ENCODE measurements at regions not wholly inside any gene's neighbourhood (a gene's known extent, or its start where the extent isn't known, plus 50 kb on each side); places are given as distances from the start of the nearest gene placed in this dataset.

DNA sequence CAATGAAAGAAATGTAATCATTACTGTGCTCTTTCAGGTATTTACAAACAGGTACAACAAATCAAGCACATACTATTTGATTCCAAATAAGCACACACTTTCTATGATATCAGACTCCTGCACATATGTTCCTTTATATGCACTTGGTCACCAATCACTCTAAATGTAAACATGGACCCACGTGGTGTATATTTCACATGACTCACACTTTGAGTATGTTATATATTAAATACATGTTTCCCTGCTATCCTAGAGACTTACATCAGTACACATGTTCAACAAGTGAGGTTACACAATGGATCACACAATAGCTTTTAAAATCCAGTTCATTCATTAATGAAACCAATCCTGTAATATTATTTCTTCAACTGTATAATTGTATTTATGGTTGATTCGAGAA is 683.5 kb downstream of the NR2F2 start:
- CTCF ChIA-PET = no interaction called here
- no peak for TF ChIP-seq FOS (IDR thresholded peaks at IDR 0.05; ENCODE audit: borderline replicate concordance, insufficient read depth, low read length)
- no peak for TF ChIP-seq POLR2A (IDR thresholded peaks at IDR 0.05; ENCODE audit: low read depth, low read length)
- TF ChIP-seq, protein P1, sequence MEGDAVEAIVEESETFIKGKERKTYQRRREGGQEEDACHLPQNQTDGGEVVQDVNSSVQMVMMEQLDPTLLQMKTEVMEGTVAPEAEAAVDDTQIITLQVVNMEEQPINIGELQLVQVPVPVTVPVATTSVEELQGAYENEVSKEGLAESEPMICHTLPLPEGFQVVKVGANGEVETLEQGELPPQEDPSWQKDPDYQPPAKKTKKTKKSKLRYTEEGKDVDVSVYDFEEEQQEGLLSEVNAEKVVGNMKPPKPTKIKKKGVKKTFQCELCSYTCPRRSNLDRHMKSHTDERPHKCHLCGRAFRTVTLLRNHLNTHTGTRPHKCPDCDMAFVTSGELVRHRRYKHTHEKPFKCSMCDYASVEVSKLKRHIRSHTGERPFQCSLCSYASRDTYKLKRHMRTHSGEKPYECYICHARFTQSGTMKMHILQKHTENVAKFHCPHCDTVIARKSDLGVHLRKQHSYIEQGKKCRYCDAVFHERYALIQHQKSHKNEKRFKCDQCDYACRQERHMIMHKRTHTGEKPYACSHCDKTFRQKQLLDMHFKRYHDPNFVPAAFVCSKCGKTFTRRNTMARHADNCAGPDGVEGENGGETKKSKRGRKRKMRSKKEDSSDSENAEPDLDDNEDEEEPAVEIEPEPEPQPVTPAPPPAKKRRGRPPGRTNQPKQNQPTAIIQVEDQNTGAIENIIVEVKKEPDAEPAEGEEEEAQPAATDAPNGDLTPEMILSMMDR (IDR thresholded peaks at IDR 0.05; ENCODE audit: extremely low read depth in 1 of 2, insufficient read depth in 1 of 2, low read depth in 1 of 2, low read length in 2 of 2) = no peak
- no peak for TF ChIP-seq POLR2AphosphoS5 (IDR thresholded peaks at IDR 0.05; ENCODE audit: insufficient read depth, low read depth, low read length)
- TF ChIP-seq EZH2 (IDR thresholded peaks at IDR 0.05; ENCODE audit: borderline replicate concordance, low read depth, low read length, severe bottlenecking) = no peak
- TF ChIP-seq GATA2 (IDR thresholded peaks at IDR 0.05; ENCODE audit: insufficient read depth, insufficient read length, low read depth, low read length) = no peak
- no peak for TF ChIP-seq JUN (IDR thresholded peaks at IDR 0.05; ENCODE audit: borderline replicate concordance, insufficient read depth, insufficient read length, low read depth)
- TF ChIP-seq MYC (IDR thresholded peaks at IDR 0.05; ENCODE audit: low read depth, low read length) = no peak
- no TSS peak for BruUV-seq (replicated peaks)
- Histone ChIP-seq H3K36me3 (ENCODE audit: control insufficient read depth in 2 of 2, extremely low read depth in 1 of 2, insufficient read depth in 2 of 2, low read length in 2 of 2) (no peaks in the 10 kb centered on the region), H4K20me1 (replicated peaks; ENCODE audit: control insufficient read depth, extremely low read depth, insufficient read depth, low read length) (no peaks in the 10 kb centered on the region), H3K27ac (ENCODE audit: insufficient read depth, low read depth, low read length) (no peak overlapping the region), H3K9ac (replicated peaks; ENCODE audit: extremely low read depth, insufficient read depth, low read length) (no peak overlapping the region), H3K79me2 (ENCODE audit: control insufficient read depth, insufficient read depth, low read length) (no peaks in the 10 kb centered on the region), H3K9me3 (replicated peaks; ENCODE audit: control insufficient read depth, insufficient read depth, low read length) (no peaks in the 10 kb centered on the region), H3K4me3 (replicated peaks in 1 of 3; ENCODE audit: insufficient read depth in 1 of 3, low read depth in 1 of 3, low read length in 3 of 3) (no peak overlapping the region), H2AFZ (ENCODE audit: low read depth, low read length) (no peak overlapping the region), H3K4me2 (ENCODE audit: insufficient read depth, low read length) (no peak overlapping the region), H3K27me3 (ENCODE audit: control insufficient read depth in 2 of 2, insufficient read depth in 2 of 2, low read length in 2 of 2) (no peaks in the 10 kb centered on the region), H3K9me1 (replicated peaks; ENCODE audit: control insufficient read depth, extremely low read depth, insufficient read depth, low read length) (no peaks in the 10 kb centered on the region), H3K4me1 (ENCODE audit: control insufficient read depth, extremely low read depth, insufficient read depth, low read length) (no peaks in the 10 kb centered on the region)
- dilution Hi-C loops (cut with MboI; ENCODE audit: extremely low pct_ligation_motif_present, low sequenced_read_pairs) = no loop called here
- FAIRE-seq (no peak), DNase-seq (ENCODE audit: low read depth, low spot score) (no peak)
- intact Hi-C loops (cut with micrococcal nuclease) = no loop called here
- POLR2A ChIA-PET = no interaction called here

All from endothelial cell of umbilical vein (primary cell).